OCI-LY1 (cell line): ENCODE measurements at regions not wholly inside any gene's neighbourhood (a gene's known extent, or its start where the extent isn't known, plus 50 kb on each side); places are given as distances from the start of the nearest gene placed in this dataset.
A peak's percentile ranks its signal among the peaks of the same experiment; 100 is the strongest.

Experiments used
- H2AFZ ChIP-seq: fragments of 200-600 bp; sonication (generic), shearing (Covaris generic); 2 replicates; pipeline ENCODE4 v1.6.0; 2014; ENCODE audit warnings: antibody characterized with exemption, mild to moderate bottlenecking, low read length
- H3F3A ChIP-seq: fragments of 200-600 bp; sonication (generic), shearing (Covaris generic); 2 replicates; pipeline ENCODE4 v1.6.0; 2014; ENCODE audit warnings: mild to moderate bottlenecking, antibody characterized with exemption, low read length, moderate library complexity; ENCODE audit not compliant: insufficient read depth
- H3K27ac ChIP-seq: fragments of 200-600 bp; sonication (generic); 2 replicates; pipeline ENCODE4 v1.5.1; 2014; ENCODE audit warnings: low read length, mixed run types, mild to moderate bottlenecking, low read depth; ENCODE audit not compliant: poor library complexity, severe bottlenecking
- H3K27me3 ChIP-seq: fragments of 200-600 bp; sonication (generic); 2 replicates; pipeline ENCODE4 v1.6.0; 2014; ENCODE audit warnings: antibody characterized with exemption, mild to moderate bottlenecking, low read length, moderate library complexity; ENCODE audit not compliant: insufficient read depth
- H3K36me3 ChIP-seq: fragments of 200-600 bp; sonication (generic); 2 replicates; pipeline ENCODE4 v1.6.1; 2014; ENCODE audit warnings: mild to moderate bottlenecking, antibody characterized with exemption, low read length, moderate library complexity, mixed read lengths; ENCODE audit not compliant: insufficient read depth
- H3K4me1 ChIP-seq: fragments of 200-600 bp; sonication (generic); 2 replicates; pipeline ENCODE4 v1.5.1; 2014; ENCODE audit warnings: mild to moderate bottlenecking, low read length, moderate library complexity; ENCODE audit not compliant: insufficient read depth, severe bottlenecking
- H3K4me2 ChIP-seq: fragments of 200-600 bp; sonication (generic), shearing (Covaris generic); 2 replicates; pipeline ENCODE4 v1.6.1; 2014; ENCODE audit warnings: low read length
- H3K4me3 ChIP-seq: fragments of 200-600 bp; sonication (generic); 2 replicates; pipeline ENCODE4 v1.5.1; 2014; ENCODE audit warnings: low read length, low read depth, mild to moderate bottlenecking, mixed read lengths; ENCODE audit not compliant: poor library complexity, severe bottlenecking
- H3K79me2 ChIP-seq: fragments of 200-600 bp; shearing (Covaris generic); 2 replicates; pipeline ENCODE4 v1.6.1; 2016; ENCODE audit warnings: mixed run types, low read length, mixed read lengths; ENCODE audit not compliant: insufficient read depth
- H3K9ac ChIP-seq: fragments of 200-600 bp; sonication (generic), shearing (Covaris generic); 2 replicates; pipeline ENCODE4 v1.6.1; 2014; ENCODE audit warnings: mild to moderate bottlenecking, low read length, mixed read lengths
- H3K9me2 ChIP-seq: fragments of 200-600 bp; sonication (generic), shearing (Covaris generic); 2 replicates; pipeline ENCODE4 v1.6.1; 2014; ENCODE audit warnings: low read depth, mild to moderate bottlenecking, low read length, mixed read lengths
- H3K9me3 ChIP-seq: fragments of 200-600 bp; shearing (Covaris generic); 2 replicates; pipeline ENCODE4 v1.6.1; 2014; ENCODE audit warnings: low read length, mixed read lengths
- H4K20me1 ChIP-seq: fragments of 200-600 bp; sonication (generic), shearing (Covaris generic); 2 replicates; pipeline ENCODE4 v1.6.0; 2016; ENCODE audit warnings: mild to moderate bottlenecking, low read length; ENCODE audit not compliant: insufficient read depth
- CTCF ChIP-seq: fragments of 200-600 bp; sonication (generic), shearing (Covaris generic); IDR thresholded peaks from 2 replicates; pipeline ENCODE4 v1.5.1; 2017; ENCODE audit warnings: mild to moderate bottlenecking, antibody characterized with exemption, low read length, moderate library complexity, mixed read lengths
- EZH2 ChIP-seq: fragments of 200-600 bp; sonication (generic), shearing (Covaris generic); IDR thresholded peaks from 2 replicates; pipeline ENCODE4 v1.8.0; 2017; ENCODE audit warnings: borderline replicate concordance, mixed run types, mild to moderate bottlenecking, antibody characterized with exemption, low read length, moderate library complexity, mixed read lengths

GRCh38 chr4:117768610-117769009, 265.7 kb upstream of the NDST3 start:
- Histone ChIP-seq H3K4me1 (no peaks in the 10 kb centered on the region), H3F3A (no peaks in the 10 kb centered on the region), H3K4me2 (no peak overlapping the region), H2AFZ (no peak overlapping the region), H4K20me1 (no peaks in the 10 kb centered on the region), H3K27me3 (no peaks in the 10 kb centered on the region), H3K36me3 (no peaks in the 10 kb centered on the region), H3K9ac (no peak overlapping the region), H3K4me3 (no peak overlapping the region), H3K27ac (no peak overlapping the region), H3K9me3 (no peaks in the 10 kb centered on the region), H3K79me2 (no peaks in the 10 kb centered on the region), H3K9me2 (no peaks in the 10 kb centered on the region)
- TF ChIP-seq EZH2 (no peak), CTCF (no peak)

- Histone ChIP-seq H3K27ac (no peak overlapping the region), H3K9me2 (no peaks in the 10 kb centered on the region), H3K27me3 (no peaks in the 10 kb centered on the region), H3K36me3 (no peaks in the 10 kb centered on the region), H2AFZ (no peak overlapping the region), H3K4me2 (no peak overlapping the region), H4K20me1 (no peaks in the 10 kb centered on the region), H3K9me3 (no peaks in the 10 kb centered on the region), H3K4me1 (no peaks in the 10 kb centered on the region), H3F3A (no peaks in the 10 kb centered on the region), H3K9ac (no peak overlapping the region), H3K4me3 (no peak overlapping the region), H3K79me2 (no peaks in the 10 kb centered on the region)
- TF ChIP-seq EZH2 (no peak), CTCF (no peak)
Observed at GRCh38 chr4:117770269-117771102, 263.8 kb upstream of the NDST3 start.

GRCh38 chr4:117771647-117772337, 262.5 kb upstream of the NDST3 start:
- Histone ChIP-seq H4K20me1 (no peaks in the 10 kb centered on the region), H3K9ac (no peak overlapping the region), H3K4me2 (no peak overlapping the region), H3K4me3 (no peak overlapping the region), H3K36me3 (no peaks in the 10 kb centered on the region), H3K27me3 (no peaks in the 10 kb centered on the region), H3F3A (no peaks in the 10 kb centered on the region), H3K4me1 (no peaks in the 10 kb centered on the region), H3K9me3 (no peaks in the 10 kb centered on the region), H3K79me2 (no peaks in the 10 kb centered on the region), H2AFZ (no peak overlapping the region), H3K27ac (no peak overlapping the region), H3K9me2 (no peaks in the 10 kb centered on the region)
- peak; percentile 26; the same call in 1 of the 2 replicates for TF ChIP-seq CTCF
- TF ChIP-seq EZH2, result no peak
